ENCODE measurements at regions not wholly inside any gene's neighbourhood (a gene's known extent, or its start where the extent isn't known, plus 50 kb on each side); places are given as distances from the start of the nearest gene placed in this dataset.

DNA sequence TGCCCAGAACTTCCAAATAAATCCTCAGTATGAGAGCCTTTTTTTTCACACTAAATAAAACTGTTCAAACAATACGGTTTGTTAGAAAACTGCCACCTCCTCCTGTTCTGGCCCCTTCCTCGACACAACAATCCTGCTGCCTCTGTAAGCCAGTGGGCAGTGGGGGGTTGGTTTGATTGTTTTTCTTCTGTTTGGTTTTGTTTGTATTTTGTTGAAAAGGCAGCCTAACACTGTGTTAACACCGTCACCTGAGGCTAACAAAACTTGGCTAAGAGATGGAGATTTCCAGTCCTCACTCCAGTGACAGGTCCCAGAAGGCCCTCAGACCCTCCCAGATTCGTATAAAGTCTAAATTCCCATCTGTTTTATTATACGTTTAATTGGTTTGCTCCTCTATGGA, 402.1 kb downstream of the ZNF521 start:
- no peak overlapping the region for H2BK15ac ChIP-seq (ENCODE audit: low read length)
- WGBS, 2 donors (ENCODE audit: extremely low coverage in 2 of 2, insufficient read length in 2 of 2, insufficient replicate concordance in 1 of 2) = no CpG with 5 or more reads among the region's 5 CpGs
- H3K4me1 ChIP-seq (ENCODE audit: control insufficient read depth in 2 of 2, insufficient read depth in 1 of 2, low read depth in 1 of 2, low read length in 2 of 2) = peaks cover 6 to 9% of the 10 kb centered on the region in 2 donors
- H3K36me3 ChIP-seq (replicated peaks in 1 of 2; ENCODE audit: control insufficient read depth in 2 of 2, insufficient read depth in 2 of 2, low read length in 2 of 2) = no peaks in the 10 kb centered on the region
- H2BK5ac ChIP-seq (ENCODE audit: low read length) = no peak overlapping the region
- H2AK5ac ChIP-seq (ENCODE audit: low read depth, low read length) = no peak overlapping the region
- H3K14ac ChIP-seq (ENCODE audit: low read length) = no peak overlapping the region
- no peak for DNase-seq (ENCODE audit: low spot score)
- no peak overlapping the region for H3K18ac ChIP-seq (ENCODE audit: low read length)
- no peak overlapping the region for H3K4me2 ChIP-seq (ENCODE audit: insufficient read depth, low read length, poor library complexity, severe bottlenecking)
- H3K27me3 ChIP-seq (ENCODE audit: control insufficient read depth in 3 of 3, insufficient read depth in 3 of 3, low read depth in 1 of 3, low read length in 3 of 3) = no peaks in the 10 kb centered on the region
- no peak overlapping the region for H3K4ac ChIP-seq (ENCODE audit: low read length)
- H3K4me3 ChIP-seq (ENCODE audit: low read length in 2 of 2) = no peak overlapping the region
- H4K91ac ChIP-seq (ENCODE audit: low read depth, low read length, poor library complexity) = no peak overlapping the region
- H2BK120ac ChIP-seq (ENCODE audit: low read depth, low read length) = no peak overlapping the region
- no peak overlapping the region for H3K27ac ChIP-seq (replicated peaks; ENCODE audit: low read length)
- H3K79me1 ChIP-seq (ENCODE audit: low read depth, low read length) = no peaks in the 10 kb centered on the region
- H2AFZ ChIP-seq (ENCODE audit: low read length) = peak overlapping the region; percentile 1
- no peak overlapping the region for H4K8ac ChIP-seq (ENCODE audit: low read depth, low read length)
- H3K9me3 ChIP-seq (replicated peaks in 1 of 2; ENCODE audit: control insufficient read depth in 2 of 2, insufficient read depth in 1 of 2, low read depth in 1 of 2, low read length in 2 of 2) = no peaks in the 10 kb centered on the region
- H3K23ac ChIP-seq (ENCODE audit: low read depth, low read length, poor library complexity) = no peak overlapping the region
- H2BK12ac ChIP-seq (ENCODE audit: low read length) = no peak overlapping the region
- H3K9ac ChIP-seq (ENCODE audit: low read depth, low read length, poor library complexity) = no peak overlapping the region

- H4K91ac ChIP-seq (ENCODE audit: low read depth, low read length, poor library complexity) = no peak overlapping the region
- H3K36me3 ChIP-seq (replicated peaks in 1 of 2; ENCODE audit: control insufficient read depth in 2 of 2, insufficient read depth in 2 of 2, low read length in 2 of 2) = no peaks in the 10 kb centered on the region
- no peaks in the 10 kb centered on the region for H3K9me3 ChIP-seq (replicated peaks in 1 of 2; ENCODE audit: control insufficient read depth in 2 of 2, insufficient read depth in 1 of 2, low read depth in 1 of 2, low read length in 2 of 2)
- H2AK5ac ChIP-seq (ENCODE audit: low read depth, low read length) = no peak overlapping the region
- no peak overlapping the region for H3K23ac ChIP-seq (ENCODE audit: low read depth, low read length, poor library complexity)
- H2AFZ ChIP-seq (ENCODE audit: low read length) = peak overlapping the region; percentile 59
- H3K4me1 ChIP-seq (ENCODE audit: control insufficient read depth in 2 of 2, insufficient read depth in 1 of 2, low read depth in 1 of 2, low read length in 2 of 2) = peaks cover 4 to 12% of the 10 kb centered on the region in 2 donors
- WGBS, 2 donors (ENCODE audit: extremely low coverage in 2 of 2, insufficient read length in 2 of 2, insufficient replicate concordance in 1 of 2) = no CpG with 5 or more reads among the region's 1 CpG
- H3K27me3 ChIP-seq (ENCODE audit: control insufficient read depth in 3 of 3, insufficient read depth in 3 of 3, low read depth in 1 of 3, low read length in 3 of 3) = no peaks in the 10 kb centered on the region
- no peak overlapping the region for H3K4me3 ChIP-seq (ENCODE audit: low read length in 2 of 2)
- no peak overlapping the region for H3K4me2 ChIP-seq (ENCODE audit: insufficient read depth, low read length, poor library complexity, severe bottlenecking)
- H3K14ac ChIP-seq (ENCODE audit: low read length) = no peak overlapping the region
- no peak overlapping the region for H2BK5ac ChIP-seq (ENCODE audit: low read length)
- H2BK120ac ChIP-seq (ENCODE audit: low read depth, low read length) = no peak overlapping the region
- no peak overlapping the region for H3K9ac ChIP-seq (ENCODE audit: low read depth, low read length, poor library complexity)
- no peak for DNase-seq (ENCODE audit: low spot score)
- no peak overlapping the region for H3K4ac ChIP-seq (ENCODE audit: low read length)
- no peak overlapping the region for H2BK15ac ChIP-seq (ENCODE audit: low read length)
- H3K27ac ChIP-seq (replicated peaks; ENCODE audit: low read length) = no peak overlapping the region
- no peak overlapping the region for H4K8ac ChIP-seq (ENCODE audit: low read depth, low read length)
- no peak overlapping the region for H2BK12ac ChIP-seq (ENCODE audit: low read length)
- no peak overlapping the region for H3K18ac ChIP-seq (ENCODE audit: low read length)
- H3K79me1 ChIP-seq (ENCODE audit: low read depth, low read length) = no peaks in the 10 kb centered on the region
Observed at GRCh38 chr18:24954341-24954740, 397.6 kb downstream of the ZNF521 start.

GRCh38 chr18:24958001-24958400, 394.0 kb downstream of the ZNF521 start:
- Histone ChIP-seq H2BK12ac (ENCODE audit: low read length) (no peak overlapping the region), H3K9ac (ENCODE audit: low read depth, low read length, poor library complexity) (no peak overlapping the region)
- no peak for DNase-seq (ENCODE audit: low spot score)

DNA sequence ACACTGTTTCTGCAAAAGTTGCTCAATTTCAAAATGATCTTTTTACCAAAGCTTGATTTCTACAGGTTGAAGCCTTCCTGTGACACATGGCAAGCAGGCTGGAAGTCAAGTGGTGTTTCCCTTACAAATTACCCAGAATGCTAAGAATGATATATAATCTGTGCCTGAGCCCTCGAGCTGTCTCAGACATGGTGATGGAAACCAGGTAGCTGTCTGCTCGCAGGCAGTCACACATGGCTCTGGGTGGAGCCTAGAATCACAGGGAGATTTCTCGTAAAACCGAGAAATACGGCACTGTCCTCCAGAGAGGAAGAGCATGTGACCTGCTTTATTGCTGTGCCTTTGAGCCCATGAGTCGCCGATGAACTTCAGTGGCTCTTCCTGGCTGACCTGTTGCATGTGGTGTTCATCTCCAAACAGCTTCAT, 392.9 kb downstream of the ZNF521 start:
- no peak overlapping the region for H3K4me2 ChIP-seq (ENCODE audit: insufficient read depth, low read length, poor library complexity, severe bottlenecking)
- H3K9me3 ChIP-seq (replicated peaks in 1 of 2; ENCODE audit: control insufficient read depth in 2 of 2, insufficient read depth in 1 of 2, low read depth in 1 of 2, low read length in 2 of 2) = peaks cover 0 to 2% of the 10 kb centered on the region in 2 donors
- no peak overlapping the region for H2BK5ac ChIP-seq (ENCODE audit: low read length)
- H4K91ac ChIP-seq (ENCODE audit: low read depth, low read length, poor library complexity) = no peak overlapping the region
- no peak overlapping the region for H2BK12ac ChIP-seq (ENCODE audit: low read length)
- no peak overlapping the region for H3K4me3 ChIP-seq (ENCODE audit: low read length in 2 of 2)
- H3K79me1 ChIP-seq (ENCODE audit: low read depth, low read length) = no peaks in the 10 kb centered on the region
- H2BK120ac ChIP-seq (ENCODE audit: low read depth, low read length) = no peak overlapping the region
- no peak overlapping the region for H3K27ac ChIP-seq (replicated peaks; ENCODE audit: low read length)
- no peak for DNase-seq (ENCODE audit: low spot score)
- no peak overlapping the region for H3K4ac ChIP-seq (ENCODE audit: low read length)
- no peak overlapping the region for H3K18ac ChIP-seq (ENCODE audit: low read length)
- H3K4me1 ChIP-seq (ENCODE audit: control insufficient read depth in 2 of 2, insufficient read depth in 1 of 2, low read depth in 1 of 2, low read length in 2 of 2) = peaks cover 0 to 4% of the 10 kb centered on the region in 2 donors
- no peak overlapping the region for H3K9ac ChIP-seq (ENCODE audit: low read depth, low read length, poor library complexity)
- no peak overlapping the region for H3K23ac ChIP-seq (ENCODE audit: low read depth, low read length, poor library complexity)
- no peak overlapping the region for H2BK15ac ChIP-seq (ENCODE audit: low read length)
- peaks cover 0 to 2% of the 10 kb centered on the region in 2 donors for H3K36me3 ChIP-seq (replicated peaks in 1 of 2; ENCODE audit: control insufficient read depth in 2 of 2, insufficient read depth in 2 of 2, low read length in 2 of 2)
- WGBS, 2 donors (ENCODE audit: extremely low coverage in 2 of 2, insufficient read length in 2 of 2, insufficient replicate concordance in 1 of 2) = no CpG with 5 or more reads among the region's 7 CpGs
- H3K14ac ChIP-seq (ENCODE audit: low read length) = no peak overlapping the region
- no peaks in the 10 kb centered on the region for H3K27me3 ChIP-seq (ENCODE audit: control insufficient read depth in 3 of 3, insufficient read depth in 3 of 3, low read depth in 1 of 3, low read length in 3 of 3)
- H2AFZ ChIP-seq (ENCODE audit: low read length) = no peak overlapping the region
- no peak overlapping the region for H4K8ac ChIP-seq (ENCODE audit: low read depth, low read length)
- no peak overlapping the region for H2AK5ac ChIP-seq (ENCODE audit: low read depth, low read length)

More at GRCh38 chr18:24958001-24958400, 394.0 kb downstream of the ZNF521 start:
- no CpG with 5 or more reads among the region's 2 CpGs for WGBS, 2 donors (ENCODE audit: extremely low coverage in 2 of 2, insufficient read length in 2 of 2, insufficient replicate concordance in 1 of 2)
- no peaks in the 10 kb centered on the region for H3K27me3 ChIP-seq (ENCODE audit: control insufficient read depth in 3 of 3, insufficient read depth in 3 of 3, low read depth in 1 of 3, low read length in 3 of 3)
- no peak overlapping the region for H3K23ac ChIP-seq (ENCODE audit: low read depth, low read length, poor library complexity)
- H2BK5ac ChIP-seq (ENCODE audit: low read length) = no peak overlapping the region
- H3K14ac ChIP-seq (ENCODE audit: low read length) = no peak overlapping the region
- no peak overlapping the region for H3K18ac ChIP-seq (ENCODE audit: low read length)
- H3K4me2 ChIP-seq (ENCODE audit: insufficient read depth, low read length, poor library complexity, severe bottlenecking) = no peak overlapping the region
- peaks cover 0 to 4% of the 10 kb centered on the region in 2 donors for H3K4me1 ChIP-seq (ENCODE audit: control insufficient read depth in 2 of 2, insufficient read depth in 1 of 2, low read depth in 1 of 2, low read length in 2 of 2)
- no peak overlapping the region for H2BK15ac ChIP-seq (ENCODE audit: low read length)
- no peak overlapping the region for H2AK5ac ChIP-seq (ENCODE audit: low read depth, low read length)
- no peak overlapping the region for H3K4me3 ChIP-seq (ENCODE audit: low read length in 2 of 2)
- H4K91ac ChIP-seq (ENCODE audit: low read depth, low read length, poor library complexity) = no peak overlapping the region
- peaks cover 0 to 2% of the 10 kb centered on the region in 2 donors for H3K9me3 ChIP-seq (replicated peaks in 1 of 2; ENCODE audit: control insufficient read depth in 2 of 2, insufficient read depth in 1 of 2, low read depth in 1 of 2, low read length in 2 of 2)
- H2BK120ac ChIP-seq (ENCODE audit: low read depth, low read length) = no peak overlapping the region
- H4K8ac ChIP-seq (ENCODE audit: low read depth, low read length) = no peak overlapping the region
- H3K4ac ChIP-seq (ENCODE audit: low read length) = no peak overlapping the region
- H2AFZ ChIP-seq (ENCODE audit: low read length) = no peak overlapping the region
- H3K79me1 ChIP-seq (ENCODE audit: low read depth, low read length) = no peaks in the 10 kb centered on the region
- H3K27ac ChIP-seq (replicated peaks; ENCODE audit: low read length) = no peak overlapping the region
- peaks cover 0 to 2% of the 10 kb centered on the region in 2 donors for H3K36me3 ChIP-seq (replicated peaks in 1 of 2; ENCODE audit: control insufficient read depth in 2 of 2, insufficient read depth in 2 of 2, low read length in 2 of 2)
